CD4-positive, alpha-beta T cell treated with Interleukin-21 for 1 hour (primary cell): ENCODE measurements at regions not wholly inside any gene's neighbourhood (a gene's known extent, or its start where the extent isn't known, plus 50 kb on each side); places are given as distances from the start of the nearest gene placed in this dataset.
"Not testable (repeated sequence)": the region's sequence is repeated elsewhere in the genome, so short reads cannot be mapped to it uniquely, and the experiment has no call there.

Experiments used
- DNase-seq: peaks from one replicate; pipeline ENCODE4 v3.0.0-alpha.2; 2020

- DNase-seq = no peak
Measured at GRCh38 chr13:64477146-64477545, 2753.0 kb downstream of the PCDH9 start.

GRCh38 chr13:64476041-64476568 is 2754.0 kb downstream of the PCDH9 start:
- not testable (repeated sequence) for DNase-seq

- DNase-seq = no peak
Measured at GRCh38 chr13:64471916-64472315, 2758.2 kb downstream of the PCDH9 start.

GRCh38 chr13:64470751-64471150 is 2759.4 kb downstream of the PCDH9 start:
- no peak for DNase-seq

- DNase-seq = no peak
Measured at GRCh38 chr13:64459778-64460177, 2770.4 kb downstream of the PCDH9 start.

- no peak for DNase-seq
Measured at GRCh38 chr13:64457976-64458375, 2772.2 kb downstream of the PCDH9 start.

- no peak for DNase-seq
Measured at GRCh38 chr13:64455124-64455523, 2775.0 kb downstream of the PCDH9 start.

GRCh38 chr13:64453831-64454230 is 2776.3 kb downstream of the PCDH9 start:
- DNase-seq = no peak

GRCh38 chr13:64446372-64446771 is 2783.8 kb downstream of the PCDH9 start:
- DNase-seq = no peak

GRCh38 chr13:64441740-64442139 is 2788.4 kb downstream of the PCDH9 start:
- DNase-seq = no peak

GRCh38 chr13:64438084-64438483 is 2792.1 kb downstream of the PCDH9 start:
- DNase-seq = no peak

GRCh38 chr13:64429691-64430090 is 2800.4 kb downstream of the PCDH9 start:
- DNase-seq = no peak

- no peak for DNase-seq
Measured at GRCh38 chr13:64428196-64428595, 2801.9 kb downstream of the PCDH9 start.

- no peak for DNase-seq
Measured at GRCh38 chr13:64423467-64423866, 2806.7 kb downstream of the PCDH9 start.

- no peak for DNase-seq
Measured at GRCh38 chr13:64420181-64420580, 2810.0 kb downstream of the PCDH9 start.

- no peak for DNase-seq
Measured at GRCh38 chr13:64417581-64417980, 2812.6 kb downstream of the PCDH9 start.

GRCh38 chr13:64414381-64414780 is 2815.8 kb downstream of the PCDH9 start:
- no peak for DNase-seq

- DNase-seq = no peak
Measured at GRCh38 chr13:64413529-64413928, 2816.6 kb downstream of the PCDH9 start.

GRCh38 chr13:64410276-64411053 is 2819.7 kb downstream of the PCDH9 start:
- DNase-seq = no peak

GRCh38 chr13:64397701-64398100 is 2832.4 kb downstream of the PCDH9 start:
- no peak for DNase-seq

GRCh38 chr13:64377606-64378005 is 2852.5 kb downstream of the PCDH9 start:
- no peak for DNase-seq

- DNase-seq = no peak
Measured at GRCh38 chr13:64371461-64371860, 2858.7 kb downstream of the PCDH9 start.

GRCh38 chr13:64371045-64371444 is 2859.1 kb downstream of the PCDH9 start:
- no peak for DNase-seq

GRCh38 chr13:64369121-64369520 is 2861.0 kb downstream of the PCDH9 start:
- no peak for DNase-seq

- no peak for DNase-seq
Measured at GRCh38 chr13:64362564-64362963, 2867.6 kb downstream of the PCDH9 start.
